ENCODE measurements at regions not wholly inside any gene's neighbourhood (a gene's known extent, or its start where the extent isn't known, plus 50 kb on each side); places are given as distances from the start of the nearest gene placed in this dataset.

DNA sequence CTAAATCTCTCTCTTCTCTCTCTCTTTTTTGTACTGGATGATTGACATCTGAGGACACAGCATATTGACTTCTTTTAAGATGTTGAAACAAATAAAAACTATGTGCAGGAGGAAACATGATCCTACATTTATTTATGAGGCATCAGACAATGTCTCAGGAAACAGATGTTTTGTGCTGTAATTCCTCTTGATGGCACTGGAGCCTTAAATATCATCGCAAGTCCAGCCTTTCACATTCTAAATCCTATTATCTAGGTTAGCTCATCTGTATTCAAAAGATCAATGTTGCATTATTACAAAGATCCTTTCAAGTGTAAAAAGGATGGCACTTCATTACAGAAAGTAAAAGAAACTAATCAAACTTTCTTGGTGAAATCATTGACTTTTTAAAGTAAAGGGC, 63.9 kb downstream of the MAT2B start:
- Histone ChIP-seq H2AFZ (ENCODE audit: low read depth, low read length) (no peak overlapping the region), H3F3A (ENCODE audit: insufficient read depth, low read length, poor library complexity, severe bottlenecking) (no peaks in the 10 kb centered on the region), H3K4me3 (ENCODE audit: low read length) (no peak overlapping the region), H3K9me3 (ENCODE audit: low read length) (no peaks in the 10 kb centered on the region), H3K4me2 (ENCODE audit: low read length) (no peak overlapping the region), H3K79me2 (replicated peaks; ENCODE audit: insufficient read depth, low read length) (no peaks in the 10 kb centered on the region), H3K9ac (ENCODE audit: low read length) (no peak overlapping the region), H3K9me2 (ENCODE audit: insufficient read depth, low read length) (no peaks in the 10 kb centered on the region), H3K36me3 (ENCODE audit: insufficient read depth, low read length) (no peaks in the 10 kb centered on the region), H3K27ac (ENCODE audit: low read length) (no peak overlapping the region), H4K20me1 (ENCODE audit: insufficient read depth) (no peaks in the 10 kb centered on the region), H3K27me3 (ENCODE audit: insufficient read depth, low read depth, low read length) (peaks cover 28% of the 10 kb centered on the region)
- TF ChIP-seq SMC3 (conservative IDR thresholded peaks at IDR 0.05; ENCODE audit: poor library complexity), result peak; percentile 84
- TF ChIP-seq RAD21 (conservative IDR thresholded peaks at IDR 0.05), result peak; percentile 89
- TF ChIP-seq, protein P1, sequence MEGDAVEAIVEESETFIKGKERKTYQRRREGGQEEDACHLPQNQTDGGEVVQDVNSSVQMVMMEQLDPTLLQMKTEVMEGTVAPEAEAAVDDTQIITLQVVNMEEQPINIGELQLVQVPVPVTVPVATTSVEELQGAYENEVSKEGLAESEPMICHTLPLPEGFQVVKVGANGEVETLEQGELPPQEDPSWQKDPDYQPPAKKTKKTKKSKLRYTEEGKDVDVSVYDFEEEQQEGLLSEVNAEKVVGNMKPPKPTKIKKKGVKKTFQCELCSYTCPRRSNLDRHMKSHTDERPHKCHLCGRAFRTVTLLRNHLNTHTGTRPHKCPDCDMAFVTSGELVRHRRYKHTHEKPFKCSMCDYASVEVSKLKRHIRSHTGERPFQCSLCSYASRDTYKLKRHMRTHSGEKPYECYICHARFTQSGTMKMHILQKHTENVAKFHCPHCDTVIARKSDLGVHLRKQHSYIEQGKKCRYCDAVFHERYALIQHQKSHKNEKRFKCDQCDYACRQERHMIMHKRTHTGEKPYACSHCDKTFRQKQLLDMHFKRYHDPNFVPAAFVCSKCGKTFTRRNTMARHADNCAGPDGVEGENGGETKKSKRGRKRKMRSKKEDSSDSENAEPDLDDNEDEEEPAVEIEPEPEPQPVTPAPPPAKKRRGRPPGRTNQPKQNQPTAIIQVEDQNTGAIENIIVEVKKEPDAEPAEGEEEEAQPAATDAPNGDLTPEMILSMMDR (IDR thresholded peaks at IDR 0.05; ENCODE audit: poor library complexity, severe bottlenecking), result peak; percentile 81
- TF ChIP-seq EZH2 (IDR thresholded peaks at IDR 0.05; ENCODE audit: borderline replicate concordance, insufficient read depth, low read length, poor library complexity, severe bottlenecking), result no peak

DNA sequence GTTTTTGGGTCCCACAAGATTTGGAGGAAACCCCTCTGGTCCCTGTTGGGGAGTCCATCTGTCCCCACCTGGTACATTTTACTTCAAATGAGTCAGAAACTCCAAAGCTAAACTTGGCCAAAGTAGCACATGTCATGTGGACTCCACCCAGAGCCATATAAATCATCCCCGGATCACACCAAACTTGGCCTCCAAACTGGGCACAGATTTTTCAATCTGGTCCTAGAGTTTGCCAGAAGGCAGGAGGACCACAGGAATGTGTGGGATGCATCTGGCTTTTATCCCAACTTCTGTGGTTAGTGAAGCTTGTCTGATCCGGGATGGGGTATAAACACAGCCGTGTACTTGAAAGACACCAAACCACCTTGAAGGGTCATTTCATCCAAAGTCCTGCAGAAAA, 66.3 kb downstream of the MAT2B start:
- H2AFZ ChIP-seq (ENCODE audit: low read depth, low read length), result no peak overlapping the region
- H3K79me2 ChIP-seq (replicated peaks; ENCODE audit: insufficient read depth, low read length), result no peaks in the 10 kb centered on the region
- H3K9me3 ChIP-seq (ENCODE audit: low read length), result no peaks in the 10 kb centered on the region
- H4K20me1 ChIP-seq (ENCODE audit: insufficient read depth), result no peaks in the 10 kb centered on the region
- no peaks in the 10 kb centered on the region for H3F3A ChIP-seq (ENCODE audit: insufficient read depth, low read length, poor library complexity, severe bottlenecking)
- no peak for TF ChIP-seq MXI1 (conservative IDR thresholded peaks at IDR 0.05; ENCODE audit: poor library complexity, severe bottlenecking)
- TF ChIP-seq RAD21 (conservative IDR thresholded peaks at IDR 0.05), result no peak
- TF ChIP-seq POLR2AphosphoS5 (IDR thresholded peaks at IDR 0.05), result no peak
- TF ChIP-seq SMC3 (conservative IDR thresholded peaks at IDR 0.05; ENCODE audit: poor library complexity), result no peak
- TF ChIP-seq, protein P1 (IDR thresholded peaks at IDR 0.05; ENCODE audit: poor library complexity, severe bottlenecking), result no peak
- TF ChIP-seq EP300 (conservative IDR thresholded peaks at IDR 0.05; ENCODE audit: poor library complexity, severe bottlenecking), result no peak
- no peak for TF ChIP-seq EZH2 (IDR thresholded peaks at IDR 0.05; ENCODE audit: borderline replicate concordance, insufficient read depth, low read length, poor library complexity, severe bottlenecking)
- TF ChIP-seq, protein P2, sequence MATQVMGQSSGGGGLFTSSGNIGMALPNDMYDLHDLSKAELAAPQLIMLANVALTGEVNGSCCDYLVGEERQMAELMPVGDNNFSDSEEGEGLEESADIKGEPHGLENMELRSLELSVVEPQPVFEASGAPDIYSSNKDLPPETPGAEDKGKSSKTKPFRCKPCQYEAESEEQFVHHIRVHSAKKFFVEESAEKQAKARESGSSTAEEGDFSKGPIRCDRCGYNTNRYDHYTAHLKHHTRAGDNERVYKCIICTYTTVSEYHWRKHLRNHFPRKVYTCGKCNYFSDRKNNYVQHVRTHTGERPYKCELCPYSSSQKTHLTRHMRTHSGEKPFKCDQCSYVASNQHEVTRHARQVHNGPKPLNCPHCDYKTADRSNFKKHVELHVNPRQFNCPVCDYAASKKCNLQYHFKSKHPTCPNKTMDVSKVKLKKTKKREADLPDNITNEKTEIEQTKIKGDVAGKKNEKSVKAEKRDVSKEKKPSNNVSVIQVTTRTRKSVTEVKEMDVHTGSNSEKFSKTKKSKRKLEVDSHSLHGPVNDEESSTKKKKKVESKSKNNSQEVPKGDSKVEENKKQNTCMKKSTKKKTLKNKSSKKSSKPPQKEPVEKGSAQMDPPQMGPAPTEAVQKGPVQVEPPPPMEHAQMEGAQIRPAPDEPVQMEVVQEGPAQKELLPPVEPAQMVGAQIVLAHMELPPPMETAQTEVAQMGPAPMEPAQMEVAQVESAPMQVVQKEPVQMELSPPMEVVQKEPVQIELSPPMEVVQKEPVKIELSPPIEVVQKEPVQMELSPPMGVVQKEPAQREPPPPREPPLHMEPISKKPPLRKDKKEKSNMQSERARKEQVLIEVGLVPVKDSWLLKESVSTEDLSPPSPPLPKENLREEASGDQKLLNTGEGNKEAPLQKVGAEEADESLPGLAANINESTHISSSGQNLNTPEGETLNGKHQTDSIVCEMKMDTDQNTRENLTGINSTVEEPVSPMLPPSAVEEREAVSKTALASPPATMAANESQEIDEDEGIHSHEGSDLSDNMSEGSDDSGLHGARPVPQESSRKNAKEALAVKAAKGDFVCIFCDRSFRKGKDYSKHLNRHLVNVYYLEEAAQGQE (IDR thresholded peaks at IDR 0.05; ENCODE audit: borderline replicate concordance), result no peak
- no peak for TF ChIP-seq TAF1 (IDR thresholded peaks at IDR 0.05; ENCODE audit: low read depth)
- H3K9ac ChIP-seq (ENCODE audit: low read length), result no peak overlapping the region
- no peak overlapping the region for H3K27ac ChIP-seq (ENCODE audit: low read length)
- no peak overlapping the region for H3K4me3 ChIP-seq (ENCODE audit: low read length)
- no peaks in the 10 kb centered on the region for H3K9me2 ChIP-seq (ENCODE audit: insufficient read depth, low read length)
- no peak overlapping the region for H3K4me2 ChIP-seq (ENCODE audit: low read length)
- no peaks in the 10 kb centered on the region for H3K36me3 ChIP-seq (ENCODE audit: insufficient read depth, low read length)
- peaks cover 7% of the 10 kb centered on the region for H3K27me3 ChIP-seq (ENCODE audit: insufficient read depth, low read depth, low read length)
